ENCODE measurements at regions not wholly inside any gene's neighbourhood (a gene's known extent, or its start where the extent isn't known, plus 50 kb on each side); places are given as distances from the start of the nearest gene placed in this dataset.
"Not testable (repeated sequence)": the region's sequence is repeated elsewhere in the genome, so short reads cannot be mapped to it uniquely, and the experiment has no call there.

GRCh38 chr5:68682400-68683160 is 411.2 kb upstream of the SLC30A5 start:
- DNase-seq (ENCODE audit: insufficient read length, low spot score) = no peak
- TF ChIP-seq, protein P1, sequence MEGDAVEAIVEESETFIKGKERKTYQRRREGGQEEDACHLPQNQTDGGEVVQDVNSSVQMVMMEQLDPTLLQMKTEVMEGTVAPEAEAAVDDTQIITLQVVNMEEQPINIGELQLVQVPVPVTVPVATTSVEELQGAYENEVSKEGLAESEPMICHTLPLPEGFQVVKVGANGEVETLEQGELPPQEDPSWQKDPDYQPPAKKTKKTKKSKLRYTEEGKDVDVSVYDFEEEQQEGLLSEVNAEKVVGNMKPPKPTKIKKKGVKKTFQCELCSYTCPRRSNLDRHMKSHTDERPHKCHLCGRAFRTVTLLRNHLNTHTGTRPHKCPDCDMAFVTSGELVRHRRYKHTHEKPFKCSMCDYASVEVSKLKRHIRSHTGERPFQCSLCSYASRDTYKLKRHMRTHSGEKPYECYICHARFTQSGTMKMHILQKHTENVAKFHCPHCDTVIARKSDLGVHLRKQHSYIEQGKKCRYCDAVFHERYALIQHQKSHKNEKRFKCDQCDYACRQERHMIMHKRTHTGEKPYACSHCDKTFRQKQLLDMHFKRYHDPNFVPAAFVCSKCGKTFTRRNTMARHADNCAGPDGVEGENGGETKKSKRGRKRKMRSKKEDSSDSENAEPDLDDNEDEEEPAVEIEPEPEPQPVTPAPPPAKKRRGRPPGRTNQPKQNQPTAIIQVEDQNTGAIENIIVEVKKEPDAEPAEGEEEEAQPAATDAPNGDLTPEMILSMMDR (IDR thresholded peaks at IDR 0.05; ENCODE audit: insufficient read depth, missing control alignments) = no peak
- no peak for FAIRE-seq

DNA sequence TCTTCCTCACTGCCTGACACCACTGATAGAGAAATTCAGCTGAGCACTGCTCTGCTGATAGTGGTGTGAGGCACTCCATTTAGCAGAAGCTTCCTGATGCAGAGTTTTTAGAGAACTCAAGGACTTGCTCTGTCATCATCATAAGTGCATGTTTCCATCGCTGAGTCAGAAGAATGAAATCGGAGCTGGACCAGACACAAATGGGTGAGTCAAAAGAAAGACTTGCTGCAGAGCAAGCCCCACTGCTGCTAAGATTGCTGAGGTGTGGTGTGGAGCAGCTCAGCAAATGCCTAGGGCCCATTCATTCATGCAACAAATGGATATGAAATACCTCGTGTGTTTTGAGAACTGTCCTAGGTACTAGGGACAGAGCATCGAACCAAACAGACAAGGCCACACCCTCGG is 410.2 kb upstream of the SLC30A5 start:
- FAIRE-seq = no peak
- TF ChIP-seq, protein P1 (IDR thresholded peaks at IDR 0.05; ENCODE audit: insufficient read depth, missing control alignments) = no peak
- no peak for DNase-seq (ENCODE audit: insufficient read length, low spot score)

GRCh38 chr5:68685863-68686262 is 408.0 kb upstream of the SLC30A5 start:
- TF ChIP-seq, protein P1 (IDR thresholded peaks at IDR 0.05; ENCODE audit: insufficient read depth, missing control alignments) = no peak
- no peak for FAIRE-seq
- DNase-seq (ENCODE audit: insufficient read length, low spot score) = no peak

DNA sequence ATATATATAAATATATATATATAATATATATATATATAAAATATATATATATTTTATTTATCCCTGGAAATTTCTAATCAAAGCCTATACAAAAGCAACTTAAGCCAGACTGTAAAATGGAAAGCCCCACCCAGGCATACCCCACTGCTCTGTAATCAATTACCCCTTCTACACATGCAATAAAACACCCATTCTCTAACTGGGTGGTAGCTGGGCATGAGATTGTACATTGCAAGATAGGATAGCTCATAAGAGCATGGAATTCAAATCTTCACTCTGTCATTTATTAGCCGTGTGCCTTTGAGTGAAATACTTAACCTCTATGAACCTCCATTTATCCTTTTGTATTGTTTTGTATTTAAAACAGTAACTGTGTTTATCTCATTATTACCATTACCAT is 405.3 kb upstream of the SLC30A5 start:
- TF ChIP-seq, protein P1 (IDR thresholded peaks at IDR 0.05; ENCODE audit: insufficient read depth, missing control alignments) = no peak
- FAIRE-seq (no peak), DNase-seq (ENCODE audit: insufficient read length, low spot score) (no peak)

DNA sequence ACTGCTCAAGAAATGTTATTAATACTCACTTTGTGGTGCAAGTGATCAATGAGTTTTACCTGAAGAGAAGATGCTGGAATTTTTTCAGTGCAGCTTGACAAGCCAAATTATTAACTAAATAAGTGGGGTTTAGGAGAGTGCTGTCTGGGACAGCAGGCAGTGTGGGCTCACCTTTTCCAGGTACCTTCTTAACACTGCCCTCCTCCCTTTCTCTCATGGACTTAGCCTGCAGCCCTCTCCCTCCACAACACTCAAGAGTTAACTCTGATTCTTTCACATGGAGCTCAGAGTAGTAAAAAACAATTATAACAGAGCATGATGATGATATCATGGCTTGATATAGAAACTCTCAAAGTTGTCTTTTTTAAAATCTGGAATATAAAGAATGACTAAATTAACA is 404.8 kb upstream of the SLC30A5 start:
- FAIRE-seq (no peak), DNase-seq (ENCODE audit: insufficient read length, low spot score) (no peak)
- TF ChIP-seq, protein P1 (IDR thresholded peaks at IDR 0.05; ENCODE audit: insufficient read depth, missing control alignments) = no peak

DNA sequence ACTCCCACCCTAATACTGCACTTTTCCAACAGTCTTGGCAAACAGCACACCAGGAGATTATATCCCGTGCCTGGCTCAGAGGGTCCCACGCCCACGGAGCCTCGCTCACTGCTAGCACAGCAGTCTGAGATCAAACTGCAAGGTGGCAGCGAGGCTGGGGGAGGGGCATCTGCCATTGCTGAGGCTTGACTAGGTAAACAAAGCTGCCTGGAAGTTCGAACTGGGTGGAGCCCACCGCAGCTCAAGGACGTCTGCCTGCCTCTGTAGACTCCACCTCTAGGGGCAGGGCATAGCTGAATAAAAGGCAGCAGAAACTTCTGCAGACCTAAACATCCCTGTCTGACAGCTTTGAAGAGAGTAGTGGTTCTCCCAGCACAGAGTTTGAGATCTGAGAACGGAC is 401.9 kb upstream of the SLC30A5 start:
- FAIRE-seq = not testable (repeated sequence)

GRCh38 chr5:68698025-68698940 is 395.5 kb upstream of the SLC30A5 start:
- FAIRE-seq (no peak), DNase-seq (ENCODE audit: insufficient read length, low spot score) (no peak)
- TF ChIP-seq, protein P1 (IDR thresholded peaks at IDR 0.05; ENCODE audit: insufficient read depth, missing control alignments) = no peak

More for the DNA sequence above, 401.9 kb upstream of the SLC30A5 start:
- not testable (repeated sequence) for DNase-seq (ENCODE audit: insufficient read length, low spot score)

Data from D721Med (cell line).